ENCODE measurements at regions not wholly inside any gene's neighbourhood (a gene's known extent, or its start where the extent isn't known, plus 50 kb on each side); places are given as distances from the start of the nearest gene placed in this dataset.

- H3K9me3 Mint-ChIP-seq: peaks cover 63% of the 10 kb centered on the region
- H3K27me3 Mint-ChIP-seq (ENCODE audit: insufficient read depth): no peaks in the 10 kb centered on the region
- H3K4me1 Mint-ChIP-seq (ENCODE audit: low read depth): no peaks in the 10 kb centered on the region
- TF ChIP-seq CTCF (IDR thresholded peaks at IDR 0.05): no peak
- no peaks in the 10 kb centered on the region for H3K36me3 Mint-ChIP-seq (ENCODE audit: low read depth)
- H3K27ac Mint-ChIP-seq: no peak overlapping the region
- H3K4me3 Mint-ChIP-seq: no peak overlapping the region
- DNase-seq: no peak
Measured at GRCh38 chr15:53446376-53446775, 313.1 kb downstream of the WDR72 start.

- no peak for TF ChIP-seq CTCF (IDR thresholded peaks at IDR 0.05)
- Mint-ChIP-seq H3K9me3 (peaks cover 59% of the 10 kb centered on the region), H3K27me3 (ENCODE audit: insufficient read depth) (no peaks in the 10 kb centered on the region), H3K4me1 (ENCODE audit: low read depth) (no peaks in the 10 kb centered on the region), H3K36me3 (ENCODE audit: low read depth) (no peaks in the 10 kb centered on the region), H3K27ac (no peak overlapping the region), H3K4me3 (no peak overlapping the region)
- no peak for DNase-seq
Measured at GRCh38 chr15:53445531-53445930, 313.9 kb downstream of the WDR72 start.

GRCh38 chr15:53437985-53438841 is 321.2 kb downstream of the WDR72 start:
- H3K4me3 Mint-ChIP-seq: no peak overlapping the region
- H3K27ac Mint-ChIP-seq: no peak overlapping the region
- H3K9me3 Mint-ChIP-seq: peaks cover 46% of the 10 kb centered on the region
- no peaks in the 10 kb centered on the region for H3K4me1 Mint-ChIP-seq (ENCODE audit: low read depth)
- H3K27me3 Mint-ChIP-seq (ENCODE audit: insufficient read depth): no peaks in the 10 kb centered on the region; the same call in 1 of the 2 replicates
- H3K36me3 Mint-ChIP-seq (ENCODE audit: low read depth): no peaks in the 10 kb centered on the region
- DNase-seq: no peak
- TF ChIP-seq CTCF (IDR thresholded peaks at IDR 0.05): no peak

- H3K9me3 Mint-ChIP-seq: peaks cover 49% of the 10 kb centered on the region
- H3K4me3 Mint-ChIP-seq: no peak overlapping the region
- no peaks in the 10 kb centered on the region; the same call in 1 of the 2 replicates for H3K27me3 Mint-ChIP-seq (ENCODE audit: insufficient read depth)
- H3K36me3 Mint-ChIP-seq (ENCODE audit: low read depth): 0 out of 2 replicates have a peak, but pooled peaks cover 4% of the 10 kb centered on the region
- no peak for DNase-seq
- H3K4me1 Mint-ChIP-seq (ENCODE audit: low read depth): no peaks in the 10 kb centered on the region
- no peak for TF ChIP-seq CTCF (IDR thresholded peaks at IDR 0.05)
- H3K27ac Mint-ChIP-seq: no peak overlapping the region
Measured at GRCh38 chr15:53437366-53437765, 322.1 kb downstream of the WDR72 start.

- no peaks in the 10 kb centered on the region; the same call in none of the 2 replicates for H3K27me3 Mint-ChIP-seq (ENCODE audit: insufficient read depth)
- no peak overlapping the region for H3K27ac Mint-ChIP-seq
- H3K9me3 Mint-ChIP-seq: peaks cover 67% of the 10 kb centered on the region
- H3K4me1 Mint-ChIP-seq (ENCODE audit: low read depth): no peaks in the 10 kb centered on the region
- H3K36me3 Mint-ChIP-seq (ENCODE audit: low read depth): peaks cover 14% of the 10 kb centered on the region; the same call in 1 of the 2 replicates
- no peak overlapping the region for H3K4me3 Mint-ChIP-seq
- DNase-seq: no peak
- no peak for TF ChIP-seq CTCF (IDR thresholded peaks at IDR 0.05)
Measured at GRCh38 chr15:53434174-53434678, 325.2 kb downstream of the WDR72 start.
